ENCODE measurements at regions not wholly inside any gene's neighbourhood (a gene's known extent, or its start where the extent isn't known, plus 50 kb on each side); places are given as distances from the start of the nearest gene placed in this dataset.

GRCh38 chr7:25594122-25594521, 365.8 kb upstream of the NPVF start:
- DNase-seq (ENCODE audit: low read depth, low spot score): no peak
- CTCF ChIA-PET: interaction anchor here (1.4 kb wide), 1 partner anchor 326 kb away, joined by 3 read pairs; no protein-coding TSS in a partner anchor
- TF ChIP-seq CTCF (IDR thresholded peaks at IDR 0.05; ENCODE audit: insufficient read depth, low read length, missing control alignments): no peak
- no peak overlapping the region for H3K4me3 ChIP-seq (ENCODE audit: low read depth, low read length)
- POLR2A ChIA-PET: no interaction called here

GRCh38 chr7:25594728-25595127, 366.4 kb upstream of the NPVF start:
- no peak for DNase-seq (ENCODE audit: low read depth, low spot score)
- TF ChIP-seq CTCF (IDR thresholded peaks at IDR 0.05; ENCODE audit: insufficient read depth, low read length, missing control alignments): no peak
- POLR2A ChIA-PET: no interaction called here
- CTCF ChIA-PET: no interaction called here
- H3K4me3 ChIP-seq (ENCODE audit: low read depth, low read length): no peak overlapping the region

GRCh38 chr7:25595996-25596395, 367.7 kb upstream of the NPVF start:
- DNase-seq (ENCODE audit: low read depth, low spot score): no peak
- ChIA-PET POLR2A (no interaction called here), CTCF (no interaction called here)
- no peak overlapping the region for H3K4me3 ChIP-seq (ENCODE audit: low read depth, low read length)
- TF ChIP-seq CTCF (IDR thresholded peaks at IDR 0.05; ENCODE audit: insufficient read depth, low read length, missing control alignments): no peak

GRCh38 chr7:25596443-25596842, 368.2 kb upstream of the NPVF start:
- no peak for DNase-seq (ENCODE audit: low read depth, low spot score)
- CTCF ChIA-PET: no interaction called here
- H3K4me3 ChIP-seq (ENCODE audit: low read depth, low read length): no peak overlapping the region
- POLR2A ChIA-PET: no interaction called here
- no peak for TF ChIP-seq CTCF (IDR thresholded peaks at IDR 0.05; ENCODE audit: insufficient read depth, low read length, missing control alignments)

GRCh38 chr7:25597946-25598345, 369.7 kb upstream of the NPVF start:
- ChIA-PET CTCF (interaction anchor here (1.1 kb wide), 1 partner anchor 255 kb away, joined by 3 read pairs; no protein-coding TSS in a partner anchor), POLR2A (no interaction called here)
- TF ChIP-seq CTCF (IDR thresholded peaks at IDR 0.05; ENCODE audit: insufficient read depth, low read length, missing control alignments): no peak
- DNase-seq (ENCODE audit: low read depth, low spot score): no peak
- no peak overlapping the region for H3K4me3 ChIP-seq (ENCODE audit: low read depth, low read length)

- no peak overlapping the region for H3K4me3 ChIP-seq (ENCODE audit: low read depth, low read length)
- ChIA-PET CTCF (interaction anchor here (1.1 kb wide), 1 partner anchor 254 kb away, joined by 3 read pairs; no protein-coding TSS in a partner anchor), POLR2A (no interaction called here)
- no peak for TF ChIP-seq CTCF (IDR thresholded peaks at IDR 0.05; ENCODE audit: insufficient read depth, low read length, missing control alignments)
- DNase-seq (ENCODE audit: low read depth, low spot score): no peak
Measured at GRCh38 chr7:25598765-25599164, 370.5 kb upstream of the NPVF start.

Measured in AG04449 (cell line).